Heart right ventricle (tissue), 16 donors: ENCODE measurements at regions not wholly inside any gene's neighbourhood (a gene's known extent, or its start where the extent isn't known, plus 50 kb on each side); places are given as distances from the start of the nearest gene placed in this dataset.
A peak's percentile ranks its signal among the peaks of the same experiment; 100 is the strongest.

Experiments
- ATAC-seq, 8 donors: fragments of 200-7000 bp; cut with Tn5 transposase; one replicate each; pipeline ENCODE4 v1.9.1; 2020; ENCODE audit warnings: mild to moderate bottlenecking in 8 of 8, moderate library complexity in 8 of 8, moderate number of reproducible peaks in 1 of 8
- DNase-seq, 2 donors: peaks; one replicate each; pipeline ENCODE4 v3.0.0-alpha.2; 2020
- H3K27ac ChIP-seq, 10 donors: fragments of 200-600 bp; sonication (generic) in 2 of 10; one replicate each; pipeline versions ENCODE4 v1.5.0 to v1.8.0; 2020 to 2022; ENCODE audit warnings: mild to moderate bottlenecking in 3 of 10
- H3K27me3 ChIP-seq, 7 donors: fragments of 200-600 bp; one replicate each; pipeline ENCODE4 v1.8.0; 2021 to 2022; ENCODE audit warnings: mild to moderate bottlenecking in 2 of 7
- H3K36me3 ChIP-seq, 9 donors: fragments of 200-600 bp; sonication (generic) in 1 of 9; one replicate each; pipeline versions ENCODE4 v1.5.0 to v1.8.0; 2020 to 2022; ENCODE audit warnings: mild to moderate bottlenecking in 2 of 9
- H3K4me1 ChIP-seq, 9 donors: fragments of 200-600 bp; sonication (generic) in 1 of 9; one replicate each; pipeline versions ENCODE4 v1.5.0 to v1.8.0; 2020 to 2022; ENCODE audit warnings: mild to moderate bottlenecking in 4 of 9
- H3K4me3 ChIP-seq, 10 donors: fragments of 200-600 bp; sonication (generic) in 2 of 10; one replicate each; pipeline versions ENCODE4 v1.5.0 to v1.8.0; 2020 to 2022; ENCODE audit warnings: mild to moderate bottlenecking in 7 of 10, moderate library complexity in 2 of 10
- H3K9me3 ChIP-seq, 11 donors: fragments of 200-600 bp in 10 of 11; sonication (generic) in 2 of 11; one replicate each; pipeline versions ENCODE4 v1.5.0 to v1.8.0; 2013 to 2022; ENCODE audit warnings: mild to moderate bottlenecking in 2 of 11, control low read depth in 1 of 11, moderate library complexity in 1 of 11
- CTCF ChIP-seq, 9 donors: fragments of 200-600 bp; sonication (generic) in 2 of 9; IDR thresholded peaks; one replicate each; pipeline versions ENCODE4 v1.5.0 to v1.8.0; 2021 to 2022; ENCODE audit warnings: antibody characterized with exemption in 9 of 9, mild to moderate bottlenecking in 5 of 9, moderate library complexity in 1 of 9
- WGBS, 2 donors: extraction: QIAGEN DNeasy Blood & Tissue Kit; methylation state at CpG; one replicate each; pipeline ENCODE4 v1.1.7; 2013; ENCODE audit warnings: inconsistent platforms in 1 of 2; 5-methylcytosine and 5-hydroxymethylcytosine counted together
- intact Hi-C, 10 donors: fragments of 100-400 bp; cut with DNase I; formaldehyde crosslinking; loops; one replicate each; pipeline versions ENCODE4 v1.11.1 to v1.14.2; 2022
- donor health status: Arrhythmogenic right ventricular cardiomyopathy.
- donor health status: ischemic (EF 13 %, LVEDD 7.1; RV severe dilation, severe dysfunction).
- donor health status: healthy with polysubstance abuse.
- donor health status: DM: no; HTN: yes; CAD: no.
- donor health status: DM: no; HTN: no; CAD: no.
- donor health status: ischemic (EF 25% LVEDD 6.9; RV normal size, moderate dysfunction).
- donor health status: ischemic (EF 25% LVEDD 5.7; RV mildly dilated, moderate dysfunction).
- donor health status: healthy.
- donor health status: DM: yes; HTN: yes; CAD: no.
- donor health status: Ischemic cardiomyopathy.
- donor health status: ischemic (EF 35%, LVEDD 5.7; RV mildly dilated, moderate dysfunction).
- donor health status: nonischemic (EF 11% LVEDD 7.7; RV severe dilation, severe dysfunction).
- donor health status: DM: yes; HTN: yes; CAD: no.
- donor health status: PGD.
- donor health status: ischemic (EF 29% LVEDD 5.4; RV normal size, mild dysfunction).
- donor health status: nonischemic (EF 23%, LVEDD 6.1; RV moderate dilation, normal function).

GRCh38 chr1:38451541-38451993 is 405.0 kb upstream of the POU3F1 start:
- TF ChIP-seq CTCF (IDR thresholded peaks at IDR 0.05) = no peak
- ATAC-seq (peak in 3 of 8 donors; percentile 21 to 58 (median 45)), DNase-seq (no peak)
- H3K4me3 ChIP-seq = no peak overlapping the region
- H3K36me3 ChIP-seq = no peaks in the 10 kb centered on the region
- no peaks in the 10 kb centered on the region for H3K9me3 ChIP-seq
- 16 to 19% methylated on average over 3 of the region's 3 CpGs for WGBS, 2 donors
- H3K27ac ChIP-seq = no peak overlapping the region
- H3K4me1 ChIP-seq = peaks cover 0 to 4% (median 0%) of the 10 kb centered on the region in 9 donors
- intact Hi-C loops = no loop called here
- peaks cover 0 to 33% (median 22%) of the 10 kb centered on the region in 7 donors for H3K27me3 ChIP-seq

- DNase-seq (no peak), ATAC-seq (no peak)
- 84 to 85% methylated on average over 10 of the region's 10 CpGs for WGBS, 2 donors
- no peak overlapping the region for H3K27ac ChIP-seq
- no peaks in the 10 kb centered on the region for H3K9me3 ChIP-seq
- no peak for TF ChIP-seq CTCF (IDR thresholded peaks at IDR 0.05)
- intact Hi-C loops = no loop called here
- H3K4me1 ChIP-seq = peaks cover 0 to 4% (median 0%) of the 10 kb centered on the region in 9 donors
- H3K27me3 ChIP-seq = peaks cover 0 to 56% (median 33%) of the 10 kb centered on the region in 7 donors
- no peaks in the 10 kb centered on the region for H3K36me3 ChIP-seq
- no peak overlapping the region for H3K4me3 ChIP-seq
Observed at GRCh38 chr1:38448893-38449292, 402.3 kb upstream of the POU3F1 start.

GRCh38 chr1:38446936-38447335 is 400.3 kb upstream of the POU3F1 start:
- Histone ChIP-seq H3K4me1 (peaks cover 0 to 4% (median 0%) of the 10 kb centered on the region in 9 donors), H3K27ac (no peak overlapping the region), H3K4me3 (no peak overlapping the region), H3K27me3 (peaks cover 0 to 66% (median 33%) of the 10 kb centered on the region in 7 donors), H3K9me3 (peaks cover 0 to 11% (median 0%) of the 10 kb centered on the region in 11 donors), H3K36me3 (no peaks in the 10 kb centered on the region)
- intact Hi-C loops = no loop called here
- no peak for TF ChIP-seq CTCF (IDR thresholded peaks at IDR 0.05)
- DNase-seq (no peak), ATAC-seq (no peak)
- 71 to 78% methylated on average over 4 of the region's 4 CpGs for WGBS, 2 donors

GRCh38 chr1:38444770-38445442 is 398.3 kb upstream of the POU3F1 start:
- no peak overlapping the region for H3K27ac ChIP-seq
- no peak for DNase-seq
- H3K4me1 ChIP-seq = no peaks in the 10 kb centered on the region
- H3K4me3 ChIP-seq = no peak overlapping the region
- intact Hi-C loops = no loop called here
- no peak for TF ChIP-seq CTCF (IDR thresholded peaks at IDR 0.05)
- no peak for ATAC-seq
- H3K9me3 ChIP-seq = peaks cover 0 to 32% (median 4%) of the 10 kb centered on the region in 11 donors
- no peaks in the 10 kb centered on the region for H3K36me3 ChIP-seq
- peaks cover 0 to 61% (median 35%) of the 10 kb centered on the region in 7 donors for H3K27me3 ChIP-seq
- WGBS, 2 donors = 41 to 44% methylated on average over 16 of the region's 16 CpGs
